CD14-positive monocyte (primary cell): ENCODE measurements at regions not wholly inside any gene's neighbourhood (a gene's known extent, or its start where the extent isn't known, plus 50 kb on each side); places are given as distances from the start of the nearest gene placed in this dataset.

Experiments used
- DNase-seq, 3 donors: peaks; one replicate each; pipeline ENCODE4 v3.0.0-alpha.2; 2011 to 2022
- H2AFZ ChIP-seq: 2 replicates; pipeline ENCODE4 v1.6.0; 2012; ENCODE audit warnings: mild to moderate bottlenecking, low read depth, low read length, inconsistent platforms; ENCODE audit not compliant: insufficient read depth, poor library complexity, severe bottlenecking
- H3K27ac ChIP-seq, 2 donors: 1 replicate in 1 of 2; 2 replicates in 1 of 2; pipeline ENCODE4 v1.5.1; 2012 to 2013; ENCODE audit warnings: low read length in 2 of 2, control low read depth in 1 of 2, inconsistent platforms in 1 of 2, low read depth in 1 of 2, mild to moderate bottlenecking in 1 of 2
- H3K27me3 ChIP-seq, 2 donors: one replicate each; pipeline versions ENCODE4 v1.6.0 to v1.6.1; 2011 to 2013; ENCODE audit warnings: low read length in 2 of 2; ENCODE audit not compliant: control insufficient read depth in 2 of 2, insufficient read depth in 2 of 2
- H3K36me3 ChIP-seq, 2 donors: replicated peaks in 1 of 2; 1 replicate in 1 of 2; 2 replicates in 1 of 2; pipeline versions ENCODE4 v1.5.1 to v1.6.1; 2012 to 2013; ENCODE audit warnings: low read length in 2 of 2, control low read depth in 1 of 2, inconsistent platforms in 1 of 2, mild to moderate bottlenecking in 1 of 2; ENCODE audit not compliant: insufficient read depth in 2 of 2, control insufficient read depth in 1 of 2
- H3K4me1 ChIP-seq, 2 donors: 1 replicate in 1 of 2; 2 replicates in 1 of 2; pipeline versions ENCODE4 v1.5.1 to v1.6.1; 2012 to 2013; ENCODE audit warnings: low read length in 2 of 2, control low read depth in 1 of 2, inconsistent platforms in 1 of 2, mild to moderate bottlenecking in 1 of 2, moderate library complexity in 1 of 2; ENCODE audit not compliant: insufficient read depth in 2 of 2, control insufficient read depth in 1 of 2
- H3K4me2 ChIP-seq: replicated peaks from 2 replicates; pipeline ENCODE3; 2012; ENCODE audit warnings: low read length, moderate library complexity, mild to moderate bottlenecking; ENCODE audit not compliant: poor library complexity, severe bottlenecking; ENCODE audit errors: extremely low read depth
- H3K4me3 ChIP-seq, 3 experiments: fragments of 200-600 bp in 1 of 3; sonication (generic) in 1 of 3; replicated peaks in 1 of 3; 1 replicate in 2 of 3; 2 replicates in 1 of 3; pipeline ENCODE4 v1.5.1; 2011 to 2013; ENCODE audit warnings: low read length in 3 of 3, mild to moderate bottlenecking in 3 of 3, control low read depth in 2 of 3, low read depth in 2 of 3, inconsistent platforms in 1 of 3, moderate library complexity in 1 of 3
- H3K79me2 ChIP-seq: 2 replicates; pipeline ENCODE4 v1.6.0; 2012; ENCODE audit warnings: mild to moderate bottlenecking, control low read depth, inconsistent platforms, low read length, moderate library complexity; ENCODE audit not compliant: insufficient read depth
- H3K9ac ChIP-seq: 2 replicates; pipeline ENCODE4 v1.6.0; 2017; ENCODE audit warnings: low read length, mild to moderate bottlenecking; ENCODE audit not compliant: insufficient read depth, poor library complexity, severe bottlenecking
- H3K9me3 ChIP-seq, 2 donors: replicated peaks in 1 of 2; 1 replicate in 1 of 2; 2 replicates in 1 of 2; pipeline versions ENCODE4 v1.5.1 to v1.6.1; 2012 to 2013; ENCODE audit warnings: low read length in 2 of 2, control low read depth in 1 of 2; ENCODE audit not compliant: control insufficient read depth in 1 of 2, insufficient read depth in 1 of 2
- H4K20me1 ChIP-seq: 2 replicates; pipeline ENCODE4 v1.6.0; 2012; ENCODE audit warnings: mild to moderate bottlenecking, low read length, control low read depth, moderate library complexity; ENCODE audit not compliant: insufficient read depth
- H3K27ac Mint-ChIP-seq, 7 donors: one replicate each; pipeline ENCODE4 v1.8.0; 2020; ENCODE audit warnings: mild to moderate bottlenecking in 7 of 7, mixed read lengths in 7 of 7, moderate library complexity in 6 of 7, inconsistent platforms in 2 of 7
- H3K27me3 Mint-ChIP-seq, 3 donors: one replicate each; pipeline ENCODE4 v1.8.0; 2021 to 2022; ENCODE audit warnings: low read depth in 3 of 3, mild to moderate bottlenecking in 3 of 3, mixed read lengths in 3 of 3, moderate library complexity in 3 of 3, inconsistent platforms in 1 of 3
- H3K36me3 Mint-ChIP-seq, 2 donors: one replicate each; pipeline ENCODE4 v1.8.0; 2020; ENCODE audit warnings: mixed read lengths in 2 of 2, inconsistent platforms in 1 of 2, mild to moderate bottlenecking in 1 of 2
- H3K4me1 Mint-ChIP-seq: one replicate; pipeline ENCODE4 v1.8.0; 2020; ENCODE audit warnings: mild to moderate bottlenecking, mixed read lengths
- H3K4me3 Mint-ChIP-seq, 2 donors: one replicate each; pipeline ENCODE4 v1.8.0; 2020; ENCODE audit warnings: mild to moderate bottlenecking in 2 of 2, mixed read lengths in 2 of 2, moderate library complexity in 1 of 2
- H3K9me3 Mint-ChIP-seq, 7 donors: one replicate each; pipeline ENCODE4 v1.8.0; 2020 to 2022; ENCODE audit warnings: mixed read lengths in 7 of 7, mild to moderate bottlenecking in 6 of 7, moderate library complexity in 6 of 7, inconsistent platforms in 2 of 7
- WGBS: methylation state at CpG from one replicate; pipeline ENCODE4 v1.1.5; 2013; ENCODE audit warnings: missing lambda C conversion rate; ENCODE audit not compliant: insufficient coverage; 5-methylcytosine and 5-hydroxymethylcytosine counted together
- intact Hi-C, 2 donors: fragments of 100-400 bp; cut with micrococcal nuclease; formaldehyde crosslinking; loops; one replicate each; pipeline versions ENCODE4 v1.15.0 to v1.15.1; 2023
- TF ChIP-seq, protein P1 (sequence below): fragments of 200-600 bp; IDR thresholded peaks from one replicate; pipeline ENCODE4 v1.8.0; 2022; ENCODE audit warnings: antibody characterized with exemption, mild to moderate bottlenecking

DNA sequence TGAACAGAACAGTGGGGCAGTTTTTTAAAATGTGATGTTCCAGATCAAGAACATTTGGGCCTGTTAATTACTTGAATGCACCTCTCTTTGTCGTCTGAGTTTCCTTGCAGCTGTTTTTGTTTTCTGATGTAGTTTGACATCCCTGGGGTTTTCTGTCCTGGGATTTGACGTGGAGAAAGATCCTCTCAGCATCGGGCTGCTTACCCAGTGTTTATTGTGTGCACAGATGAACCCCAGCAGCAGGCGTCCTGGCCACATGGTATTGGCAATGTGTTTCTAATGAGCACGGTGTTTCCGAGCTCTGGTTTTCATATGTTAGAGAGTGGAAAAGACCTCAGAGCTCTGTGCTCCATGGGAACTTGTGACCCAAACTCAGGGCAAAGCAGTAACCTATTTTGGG lies 191.1 kb upstream of the IRX3 start:
- Histone ChIP-seq H3K4me1 (no peaks in the 10 kb centered on the region), H3K9ac (no peak overlapping the region), H3K4me3 (no peak overlapping the region), H3K79me2 (no peaks in the 10 kb centered on the region), H3K27me3 (no peaks in the 10 kb centered on the region), H3K27ac (no peak overlapping the region), H3K9me3 (no peaks in the 10 kb centered on the region), H2AFZ (no peak overlapping the region), H3K4me2 (no peak overlapping the region), H4K20me1 (no peaks in the 10 kb centered on the region), H3K36me3 (no peaks in the 10 kb centered on the region)
- H3K27ac Mint-ChIP-seq = no peak overlapping the region
- intact Hi-C loops = no loop called here
- TF ChIP-seq, protein P1, sequence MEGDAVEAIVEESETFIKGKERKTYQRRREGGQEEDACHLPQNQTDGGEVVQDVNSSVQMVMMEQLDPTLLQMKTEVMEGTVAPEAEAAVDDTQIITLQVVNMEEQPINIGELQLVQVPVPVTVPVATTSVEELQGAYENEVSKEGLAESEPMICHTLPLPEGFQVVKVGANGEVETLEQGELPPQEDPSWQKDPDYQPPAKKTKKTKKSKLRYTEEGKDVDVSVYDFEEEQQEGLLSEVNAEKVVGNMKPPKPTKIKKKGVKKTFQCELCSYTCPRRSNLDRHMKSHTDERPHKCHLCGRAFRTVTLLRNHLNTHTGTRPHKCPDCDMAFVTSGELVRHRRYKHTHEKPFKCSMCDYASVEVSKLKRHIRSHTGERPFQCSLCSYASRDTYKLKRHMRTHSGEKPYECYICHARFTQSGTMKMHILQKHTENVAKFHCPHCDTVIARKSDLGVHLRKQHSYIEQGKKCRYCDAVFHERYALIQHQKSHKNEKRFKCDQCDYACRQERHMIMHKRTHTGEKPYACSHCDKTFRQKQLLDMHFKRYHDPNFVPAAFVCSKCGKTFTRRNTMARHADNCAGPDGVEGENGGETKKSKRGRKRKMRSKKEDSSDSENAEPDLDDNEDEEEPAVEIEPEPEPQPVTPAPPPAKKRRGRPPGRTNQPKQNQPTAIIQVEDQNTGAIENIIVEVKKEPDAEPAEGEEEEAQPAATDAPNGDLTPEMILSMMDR = no peak
- H3K9me3 Mint-ChIP-seq = peaks cover 0 to 7% (median 2%) of the 10 kb centered on the region in 7 donors
- no peak overlapping the region for H3K4me3 Mint-ChIP-seq
- H3K27me3 Mint-ChIP-seq = peaks cover 10 to 12% (median 12%) of the 10 kb centered on the region in 3 donors
- 86% methylated on average over 6 of the region's 6 CpGs for WGBS
- no peak for DNase-seq
- no peaks in the 10 kb centered on the region for H3K36me3 Mint-ChIP-seq
- no peaks in the 10 kb centered on the region for H3K4me1 Mint-ChIP-seq

DNA sequence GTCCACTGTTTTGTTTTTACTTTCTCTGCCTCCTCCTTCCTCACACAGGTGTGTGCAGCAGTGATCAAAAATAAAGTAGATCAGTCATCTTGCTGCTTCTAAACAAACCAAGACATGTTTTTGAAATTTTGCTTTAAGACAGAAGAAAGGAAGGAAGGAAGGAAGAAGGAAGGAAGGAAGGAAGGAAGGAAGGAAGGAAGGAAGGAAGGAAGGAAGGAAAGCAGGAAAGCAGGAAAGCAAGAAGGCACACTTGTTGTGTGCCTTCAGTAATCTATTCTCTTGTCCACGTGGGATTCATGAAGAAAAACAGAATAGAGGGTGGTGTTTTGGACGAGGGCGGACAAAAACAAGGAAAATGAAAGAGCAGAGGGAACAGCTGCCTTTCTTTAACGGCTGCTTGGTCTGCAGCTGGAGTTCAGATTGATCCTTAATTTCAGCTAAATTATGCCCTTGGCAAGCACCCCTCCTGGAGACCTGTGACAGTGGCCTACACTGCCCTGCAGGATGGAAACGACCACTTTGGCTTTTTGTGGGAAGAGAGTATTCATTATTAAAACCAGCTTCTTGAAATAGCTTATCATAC lies 188.5 kb upstream of the IRX3 start:
- WGBS = 88% methylated on average over 3 of the region's 5 CpGs
- no peaks in the 10 kb centered on the region for H3K4me1 ChIP-seq
- H3K36me3 Mint-ChIP-seq = no peaks in the 10 kb centered on the region
- H3K27ac Mint-ChIP-seq = no peak overlapping the region
- intact Hi-C loops = no loop called here
- peaks cover 0 to 5% (median 2%) of the 10 kb centered on the region in 7 donors for H3K9me3 Mint-ChIP-seq
- no peak overlapping the region for H3K4me3 Mint-ChIP-seq
- no peak overlapping the region for H3K4me3 ChIP-seq
- no peak for DNase-seq
- no peaks in the 10 kb centered on the region for H3K27me3 ChIP-seq
- H3K27me3 Mint-ChIP-seq = peaks cover 3 to 12% (median 10%) of the 10 kb centered on the region in 3 donors
- TF ChIP-seq, protein P1 = no peak
- no peak overlapping the region for H3K27ac ChIP-seq
- no peak overlapping the region for H2AFZ ChIP-seq
- H3K79me2 ChIP-seq = no peaks in the 10 kb centered on the region
- H3K9me3 ChIP-seq = no peaks in the 10 kb centered on the region
- H4K20me1 ChIP-seq = no peaks in the 10 kb centered on the region
- H3K4me2 ChIP-seq = no peak overlapping the region
- no peaks in the 10 kb centered on the region for H3K4me1 Mint-ChIP-seq
- no peak overlapping the region for H3K9ac ChIP-seq
- no peaks in the 10 kb centered on the region for H3K36me3 ChIP-seq
